SK-N-SH treated with all-trans-retinoic acid at 6 μM for 48 hours (cell line): ENCODE measurements at regions not wholly inside any gene's neighbourhood (a gene's known extent, or its start where the extent isn't known, plus 50 kb on each side); places are given as distances from the start of the nearest gene placed in this dataset.

Source experiments
- ATAC-seq: fragments of 200-7000 bp; cut with Tn5 transposase; 3 replicates; pipeline ENCODE4 v1.9.1; 2020; ENCODE audit warnings: mild to moderate bottlenecking, moderate library complexity
- ARNTL ChIP-seq: fragments of 450-650 bp; formaldehyde crosslinking; IDR thresholded peaks from 2 replicates; pipeline ENCODE4 v1.5.0; 2020; ENCODE audit warnings: low read depth, mild to moderate bottlenecking, moderate library complexity, borderline replicate concordance
- BACH2 ChIP-seq: fragments of 250-450 bp; sonication (Bioruptor Pico); IDR thresholded peaks from 2 replicates; pipeline ENCODE4 v1.9.0; 2021; ENCODE audit warnings: mild to moderate bottlenecking, borderline replicate concordance
- CREB5 ChIP-seq: fragments of 250-450 bp; sonication (Bioruptor Pico); IDR thresholded peaks from 2 replicates; pipeline ENCODE4 v1.5.1; 2020; ENCODE audit warnings: low read depth, mild to moderate bottlenecking, moderate library complexity
- CSDC2 ChIP-seq: fragments of 250-450 bp; sonication (Bioruptor Pico); IDR thresholded peaks from 2 replicates; pipeline ENCODE4 v1.5.0; 2020; ENCODE audit warnings: mild to moderate bottlenecking, moderate library complexity
- CSRNP3 ChIP-seq: fragments of 250-450 bp; sonication (Bioruptor Pico); IDR thresholded peaks from 2 replicates; pipeline ENCODE4 v1.5.1; 2021; ENCODE audit warnings: mild to moderate bottlenecking, moderate library complexity
- GLIS3 ChIP-seq: fragments of 250-450 bp; sonication (Bioruptor Pico); IDR thresholded peaks from 2 replicates; pipeline ENCODE4 v1.5.0; 2020; ENCODE audit warnings: mild to moderate bottlenecking, moderate library complexity
- OSR1 ChIP-seq: fragments of 250-450 bp; sonication (Bioruptor Pico); IDR thresholded peaks from 2 replicates; pipeline ENCODE4 v1.8.0; 2022; ENCODE audit warnings: moderate library complexity, mild to moderate bottlenecking, inconsistent platforms
- PATZ1 ChIP-seq: fragments of 250-450 bp; sonication (Bioruptor Pico); IDR thresholded peaks from 2 replicates; pipeline ENCODE4 v1.8.0; 2020; ENCODE audit warnings: mild to moderate bottlenecking, moderate library complexity, borderline replicate concordance
- POU6F1 ChIP-seq: fragments of 250-450 bp; sonication (Bioruptor Pico); IDR thresholded peaks from 2 replicates; pipeline ENCODE4 v1.8.0; 2021; ENCODE audit warnings: low read depth, mild to moderate bottlenecking, moderate library complexity, borderline replicate concordance
- RARB ChIP-seq: fragments of 250-450 bp; sonication (Bioruptor Pico); IDR thresholded peaks from 2 replicates; pipeline ENCODE4 v1.8.0; 2021; ENCODE audit warnings: mild to moderate bottlenecking, moderate library complexity
- SNAI2 ChIP-seq: fragments of 250-450 bp; sonication (Bioruptor Pico); IDR thresholded peaks from 2 replicates; pipeline ENCODE4 v1.5.0; 2020; ENCODE audit warnings: mild to moderate bottlenecking, moderate library complexity
- TOX ChIP-seq: fragments of 250-450 bp; sonication (Bioruptor Pico); IDR thresholded peaks from 2 replicates; pipeline ENCODE4 v1.8.0; 2021; ENCODE audit warnings: mild to moderate bottlenecking, moderate library complexity, borderline replicate concordance
- TSHZ2 ChIP-seq: fragments of 250-450 bp; sonication (Bioruptor Pico); IDR thresholded peaks from 2 replicates; pipeline ENCODE4 v1.5.0; 2020; ENCODE audit warnings: mild to moderate bottlenecking, moderate library complexity
- ZC3H10 ChIP-seq: fragments of 250-450 bp; sonication (Bioruptor Pico); IDR thresholded peaks from 2 replicates; pipeline ENCODE4 v1.5.1; 2021; ENCODE audit warnings: mild to moderate bottlenecking, moderate library complexity
- ZFP3 ChIP-seq: fragments of 250-450 bp; sonication (Bioruptor Pico); IDR thresholded peaks from 2 replicates; pipeline ENCODE4 v1.5.0; 2020; ENCODE audit warnings: mild to moderate bottlenecking, moderate library complexity
- ZFP30 ChIP-seq: fragments of 450-650 bp; formaldehyde crosslinking; IDR thresholded peaks from 2 replicates; pipeline ENCODE4 v1.5.0; 2022; ENCODE audit warnings: mild to moderate bottlenecking, moderate library complexity
- ZNF565 ChIP-seq: fragments of 450-650 bp; formaldehyde crosslinking; conservative IDR thresholded peaks from 2 replicates; pipeline ENCODE4 v1.5.0; 2020; ENCODE audit warnings: low read depth, mild to moderate bottlenecking, moderate library complexity
- ZNF70 ChIP-seq: fragments of 450-650 bp; formaldehyde crosslinking; IDR thresholded peaks from 2 replicates; pipeline ENCODE4 v1.5.0; 2020; ENCODE audit warnings: mild to moderate bottlenecking, moderate library complexity
- ZNF8 ChIP-seq: fragments of 450-650 bp; formaldehyde crosslinking; IDR thresholded peaks from 2 replicates; pipeline ENCODE4 v1.5.0; 2020; ENCODE audit warnings: mild to moderate bottlenecking, moderate library complexity

GRCh38 chr1:14247666-14248065 lies 350.8 kb upstream of the KAZN start:
- ATAC-seq: no peak
- TF ChIP-seq TOX (no peak), ZNF565 (CRISPR knock-in tag) (no peak), ZC3H10 (CRISPR knock-in tag) (no peak), GLIS3 (CRISPR knock-in tag) (no peak), ZFP3 (CRISPR knock-in tag) (no peak), OSR1 (CRISPR knock-in tag) (no peak), ZFP30 (CRISPR knock-in tag) (no peak), SNAI2 (no peak), ZNF8 (CRISPR knock-in tag) (no peak), CSRNP3 (no peak), BACH2 (CRISPR knock-in tag) (no peak)
- TF ChIP-seq, all 23 proteins: peak for 0

- ATAC-seq: no peak
- TF ChIP-seq ZC3H10 (CRISPR knock-in tag) (no peak), SNAI2 (no peak), GLIS3 (CRISPR knock-in tag) (no peak), CREB5 (CRISPR knock-in tag) (no peak), BACH2 (CRISPR knock-in tag) (no peak), OSR1 (CRISPR knock-in tag) (no peak)
- TF ChIP-seq, all 23 proteins: peak for 0
Measured at GRCh38 chr1:14251871-14252270, 346.6 kb upstream of the KAZN start.

DNA sequence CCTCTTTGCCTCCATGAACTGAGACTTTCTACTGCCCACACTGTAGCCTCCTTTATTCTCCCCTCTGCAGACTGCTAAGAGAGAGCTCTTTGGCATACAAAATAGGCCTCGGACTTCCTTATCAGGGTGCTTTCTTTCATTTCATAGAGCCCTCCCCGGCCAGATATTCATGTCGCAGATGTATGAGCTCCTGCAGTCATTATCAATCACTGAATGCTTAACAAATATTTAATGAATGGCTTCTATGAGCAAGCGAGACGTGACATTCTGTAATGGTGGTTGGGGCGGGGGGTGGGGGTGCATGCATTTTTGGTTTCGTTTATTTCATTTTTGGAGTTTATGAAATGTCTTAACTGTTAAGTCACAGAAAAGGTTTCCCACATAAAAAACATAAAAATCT lies 344.8 kb upstream of the KAZN start:
- no peak for ATAC-seq
- no peak for TF ChIP-seq RARB (CRISPR knock-in tag)
- no peak for TF ChIP-seq ARNTL (CRISPR knock-in tag)
- TF ChIP-seq ZNF565 (CRISPR knock-in tag): no peak
- no peak for TF ChIP-seq OSR1 (CRISPR knock-in tag)
- TF ChIP-seq ZNF70 (CRISPR knock-in tag): no peak

GRCh38 chr1:14254251-14254650 lies 344.2 kb upstream of the KAZN start:
- ATAC-seq: no peak
- TF ChIP-seq ZNF8 (CRISPR knock-in tag) (no peak), RARB (CRISPR knock-in tag) (no peak), ZC3H10 (CRISPR knock-in tag) (no peak), TSHZ2 (CRISPR knock-in tag) (no peak), CSDC2 (CRISPR knock-in tag) (no peak), CSRNP3 (no peak), SNAI2 (no peak), PATZ1 (CRISPR knock-in tag) (no peak), POU6F1 (CRISPR knock-in tag) (no peak), OSR1 (CRISPR knock-in tag) (no peak)
- TF ChIP-seq, all 23 proteins: peak for 0
